Esophagus muscularis mucosa (tissue), 4 donors: ENCODE measurements at regions not wholly inside any gene's neighbourhood (a gene's known extent, or its start where the extent isn't known, plus 50 kb on each side); places are given as distances from the start of the nearest gene placed in this dataset.

Experiments
- DNase-seq: peaks from one replicate; pipeline ENCODE4 v3.0.0-alpha.2; 2017; ENCODE audit errors: extremely low spot score
- H3K27ac ChIP-seq, 4 donors: fragments of 200-600 bp; sonication (generic); replicated peaks in 1 of 4; 1 replicate in 3 of 4; 2 replicates in 1 of 4; pipeline ENCODE4 v1.5.1; 2016 to 2019; ENCODE audit warnings: mild to moderate bottlenecking in 1 of 4
- H3K27me3 ChIP-seq, 4 donors: fragments of 200-600 bp; sonication (generic); one replicate each; pipeline versions ENCODE4 v1.5.1 to v1.6.0; 2016 to 2019
- H3K36me3 ChIP-seq, 4 donors: fragments of 200-600 bp; sonication (generic); one replicate each; pipeline ENCODE4 v1.5.1; 2016 to 2019
- H3K4me1 ChIP-seq, 4 donors: fragments of 200-600 bp; sonication (generic); one replicate each; pipeline ENCODE4 v1.5.1; 2016 to 2019
- H3K4me3 ChIP-seq, 4 donors: fragments of 200-600 bp; sonication (generic); 1 replicate in 2 of 4; 2 replicates in 2 of 4; pipeline ENCODE4 v1.5.1; 2016 to 2019; ENCODE audit warnings: mild to moderate bottlenecking in 4 of 4, moderate library complexity in 1 of 4
- H3K9me3 ChIP-seq, 4 donors: fragments of 200-600 bp; sonication (generic); 1 replicate in 3 of 4; 2 replicates in 1 of 4; pipeline ENCODE4 v1.5.1; 2016 to 2019
- CTCF ChIP-seq, 3 experiments: fragments of 200-600 bp in 2 of 3; fragments of 450-650 bp in 1 of 3; sonication (generic) in 2 of 3; IDR thresholded peaks; one replicate each; pipeline ENCODE4 v1.5.1; 2017 to 2019; ENCODE audit warnings: antibody characterized with exemption in 3 of 3, mild to moderate bottlenecking in 2 of 3, moderate library complexity in 1 of 3
- EP300 ChIP-seq: sonication (generic); formaldehyde crosslinking; IDR thresholded peaks from one replicate; pipeline ENCODE4 v1.6.1; 2017; ENCODE audit warnings: antibody characterized with exemption
- POLR2A ChIP-seq: fragments of 450-650 bp; IDR thresholded peaks from one replicate; pipeline ENCODE4 v1.6.1; 2017; ENCODE audit warnings: antibody characterized with exemption, moderate library complexity, mild to moderate bottlenecking, low read depth
- POLR2AphosphoS5 ChIP-seq, 2 donors: sonication (generic); formaldehyde crosslinking; IDR thresholded peaks; one replicate each; pipeline ENCODE4 v1.6.1; 2017; ENCODE audit warnings: antibody characterized with exemption in 2 of 2
- WGBS: methylation state at CpG from one replicate; pipeline ENCODE4 v1.1.5; 2018; 5-methylcytosine and 5-hydroxymethylcytosine counted together
- intact Hi-C: fragments of 100-400 bp; cut with DNase I; formaldehyde crosslinking; loops from one replicate; pipeline ENCODE4 v1.15.1; 2023

GRCh38 chr1:2925918-2926317, 95.3 kb upstream of the ACTRT2 start:
- no peak for DNase-seq
- H3K4me3 ChIP-seq: no peak overlapping the region
- WGBS: 39% methylated on average over 3 of the region's 10 CpGs
- peaks cover 0 to 4% (median 0%) of the 10 kb centered on the region in 4 donors for H3K9me3 ChIP-seq
- no peak for TF ChIP-seq EP300
- no peak for TF ChIP-seq POLR2A
- no peak for TF ChIP-seq CTCF (IDR thresholded peaks at IDR 0.05)
- no peak for TF ChIP-seq POLR2AphosphoS5 (IDR thresholded peaks at IDR 0.05)
- H3K27me3 ChIP-seq: peaks cover 0 to 77% (median 0%) of the 10 kb centered on the region in 4 donors
- intact Hi-C loops: no loop called here
- H3K4me1 ChIP-seq: peaks cover 0 to 15% (median 10%) of the 10 kb centered on the region in 4 donors
- no peak overlapping the region for H3K27ac ChIP-seq
- no peaks in the 10 kb centered on the region for H3K36me3 ChIP-seq

- Histone ChIP-seq H3K27ac (no peak overlapping the region), H3K9me3 (peaks cover 0 to 4% (median 0%) of the 10 kb centered on the region in 4 donors), H3K36me3 (no peaks in the 10 kb centered on the region), H3K4me1 (peaks cover 0 to 15% (median 10%) of the 10 kb centered on the region in 4 donors), H3K4me3 (no peak overlapping the region), H3K27me3 (peaks cover 0 to 78% (median 0%) of the 10 kb centered on the region in 4 donors)
- TF ChIP-seq EP300: no peak
- TF ChIP-seq CTCF (IDR thresholded peaks at IDR 0.05): no peak
- TF ChIP-seq POLR2A: no peak
- no peak for TF ChIP-seq POLR2AphosphoS5 (IDR thresholded peaks at IDR 0.05)
- DNase-seq: no peak
- no CpG with 5 or more reads among the region's 5 CpGs for WGBS
- intact Hi-C loops: no loop called here
Observed at GRCh38 chr1:2926447-2927055, 94.7 kb upstream of the ACTRT2 start.

- no peak overlapping the region for H3K27ac ChIP-seq
- H3K27me3 ChIP-seq: peaks cover 0 to 78% (median under 1%) of the 10 kb centered on the region in 4 donors
- TF ChIP-seq POLR2AphosphoS5 (IDR thresholded peaks at IDR 0.05) (no peak), CTCF (IDR thresholded peaks at IDR 0.05) (no peak), POLR2A (no peak), EP300 (no peak)
- peaks cover 0 to 15% (median 10%) of the 10 kb centered on the region in 4 donors for H3K4me1 ChIP-seq
- no peak for DNase-seq
- intact Hi-C loops: no loop called here
- no peaks in the 10 kb centered on the region for H3K36me3 ChIP-seq
- 61% methylated on average over 37 of the region's 40 CpGs for WGBS
- no peak overlapping the region for H3K4me3 ChIP-seq
- H3K9me3 ChIP-seq: peaks cover 0 to 4% (median 0%) of the 10 kb centered on the region in 4 donors
Observed at GRCh38 chr1:2927393-2928360, 93.6 kb upstream of the ACTRT2 start.

- 66% methylated on average over 25 of the region's 42 CpGs for WGBS
- Histone ChIP-seq H3K4me3 (no peak overlapping the region), H3K36me3 (no peaks in the 10 kb centered on the region), H3K9me3 (peaks cover 0 to 4% (median 0%) of the 10 kb centered on the region in 4 donors), H3K27me3 (peaks cover 0 to 78% (median 1%) of the 10 kb centered on the region in 4 donors), H3K4me1 (peaks cover 0 to 15% (median 10%) of the 10 kb centered on the region in 4 donors), H3K27ac (no peak overlapping the region)
- no peak for TF ChIP-seq EP300
- no peak for TF ChIP-seq POLR2A
- TF ChIP-seq POLR2AphosphoS5 (IDR thresholded peaks at IDR 0.05): no peak
- TF ChIP-seq CTCF (IDR thresholded peaks at IDR 0.05): no peak
- intact Hi-C loops: no loop called here
- no peak for DNase-seq
Observed at GRCh38 chr1:2928366-2929325, 92.6 kb upstream of the ACTRT2 start.
